ENCODE measurements at regions not wholly inside any gene's neighbourhood (a gene's known extent, or its start where the extent isn't known, plus 50 kb on each side); places are given as distances from the start of the nearest gene placed in this dataset.

GRCh38 chr3:72386327-72387000, 461.8 kb downstream of the SHQ1 start:
- Mint-ChIP-seq H3K9me3 (no peaks in the 10 kb centered on the region), H3K4me3 (no peak overlapping the region), H3K4me1 (peaks cover 34% of the 10 kb centered on the region), H3K27me3 (ENCODE audit: low read depth) (no peaks in the 10 kb centered on the region), H3K36me3 (no peaks in the 10 kb centered on the region), H3K27ac (no peak overlapping the region)
- TF ChIP-seq CTCF (IDR thresholded peaks at IDR 0.05; ENCODE audit: unreplicated experiment): no peak
- no peak for DNase-seq (ENCODE audit: low spot score in 2 of 2, unreplicated experiment in 2 of 2)

- Mint-ChIP-seq H3K27ac (no peak overlapping the region), H3K4me3 (no peak overlapping the region), H3K27me3 (ENCODE audit: low read depth) (no peaks in the 10 kb centered on the region), H3K36me3 (no peaks in the 10 kb centered on the region), H3K9me3 (no peaks in the 10 kb centered on the region), H3K4me1 (peaks cover 34% of the 10 kb centered on the region)
- DNase-seq (ENCODE audit: low spot score in 2 of 2, unreplicated experiment in 2 of 2): no peak
- TF ChIP-seq CTCF (IDR thresholded peaks at IDR 0.05; ENCODE audit: unreplicated experiment): no peak
Observed at GRCh38 chr3:72385167-72385566, 463.1 kb downstream of the SHQ1 start.

GRCh38 chr3:72384602-72385001, 463.6 kb downstream of the SHQ1 start:
- Mint-ChIP-seq H3K36me3 (no peaks in the 10 kb centered on the region), H3K4me3 (no peak overlapping the region), H3K27me3 (ENCODE audit: low read depth) (no peaks in the 10 kb centered on the region), H3K27ac (peak overlapping the region; percentile 23), H3K4me1 (peaks cover 34% of the 10 kb centered on the region), H3K9me3 (no peaks in the 10 kb centered on the region)
- no peak for TF ChIP-seq CTCF (IDR thresholded peaks at IDR 0.05; ENCODE audit: unreplicated experiment)
- no peak for DNase-seq (ENCODE audit: low spot score in 2 of 2, unreplicated experiment in 2 of 2)

GRCh38 chr3:72383883-72384282, 464.4 kb downstream of the SHQ1 start:
- DNase-seq (ENCODE audit: low spot score in 2 of 2, unreplicated experiment in 2 of 2): no peak
- Mint-ChIP-seq H3K4me3 (no peak overlapping the region), H3K36me3 (no peaks in the 10 kb centered on the region), H3K27ac (peak overlapping the region; percentile 23), H3K27me3 (ENCODE audit: low read depth) (no peaks in the 10 kb centered on the region), H3K4me1 (peaks cover 30% of the 10 kb centered on the region), H3K9me3 (no peaks in the 10 kb centered on the region)
- no peak for TF ChIP-seq CTCF (IDR thresholded peaks at IDR 0.05; ENCODE audit: unreplicated experiment)

GRCh38 chr3:72383230-72383629, 465.0 kb downstream of the SHQ1 start:
- TF ChIP-seq CTCF (IDR thresholded peaks at IDR 0.05; ENCODE audit: unreplicated experiment): no peak
- peaks cover 28% of the 10 kb centered on the region for H3K4me1 Mint-ChIP-seq
- H3K27me3 Mint-ChIP-seq (ENCODE audit: low read depth): no peaks in the 10 kb centered on the region
- no peak overlapping the region for H3K27ac Mint-ChIP-seq
- no peaks in the 10 kb centered on the region for H3K9me3 Mint-ChIP-seq
- DNase-seq (ENCODE audit: low spot score in 2 of 2, unreplicated experiment in 2 of 2): no peak
- H3K36me3 Mint-ChIP-seq: peaks cover 3% of the 10 kb centered on the region
- no peak overlapping the region for H3K4me3 Mint-ChIP-seq

- peaks cover 23% of the 10 kb centered on the region for H3K4me1 Mint-ChIP-seq
- no peaks in the 10 kb centered on the region for H3K27me3 Mint-ChIP-seq (ENCODE audit: low read depth)
- no peaks in the 10 kb centered on the region for H3K9me3 Mint-ChIP-seq
Observed at GRCh38 chr3:72382460-72382859, 465.8 kb downstream of the SHQ1 start.

More at GRCh38 chr3:72382460-72382859, 465.8 kb downstream of the SHQ1 start:
- DNase-seq (ENCODE audit: low spot score in 2 of 2, unreplicated experiment in 2 of 2): no peak
- Mint-ChIP-seq H3K27ac (no peak overlapping the region), H3K36me3 (peaks cover 4% of the 10 kb centered on the region), H3K4me3 (no peak overlapping the region)
- TF ChIP-seq CTCF (IDR thresholded peaks at IDR 0.05; ENCODE audit: unreplicated experiment): no peak
